ENCODE measurements at regions not wholly inside any gene's neighbourhood (a gene's known extent, or its start where the extent isn't known, plus 50 kb on each side); places are given as distances from the start of the nearest gene placed in this dataset.

DNA sequence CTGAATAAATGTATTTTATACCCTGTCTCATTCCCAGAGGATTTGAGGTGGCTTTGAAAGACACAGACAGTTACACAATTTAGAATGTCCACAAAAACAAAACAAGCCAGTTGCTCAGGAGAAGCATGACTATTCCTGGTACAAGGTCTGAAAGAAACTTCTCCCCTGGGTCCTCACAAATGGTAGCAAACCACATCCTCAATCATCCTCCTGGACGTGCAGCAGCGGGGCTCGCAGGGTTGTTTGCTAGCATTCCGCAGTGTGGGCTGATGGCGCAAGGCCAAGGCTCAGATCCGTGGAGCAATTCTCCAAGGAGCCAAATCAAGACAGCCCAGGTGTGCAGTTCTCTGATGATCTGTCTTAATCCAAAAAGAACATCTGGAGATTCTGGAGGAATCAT, 210.3 kb downstream of the ACTL7B start:
- H3K27ac ChIP-seq: no peak overlapping the region
- ChIA-PET CTCF (interaction anchor here (0.6 to 1.3 kb wide), 3 partner anchors 16 to 448 kb away, joined by 3 to 4 read pairs (median 4); no protein-coding TSS in a partner anchor), POLR2A (ENCODE audit: low non-redundant PET) (no interaction called here)
- DNase-seq (ENCODE audit: low spot score): no peak
- TF ChIP-seq, protein P1, sequence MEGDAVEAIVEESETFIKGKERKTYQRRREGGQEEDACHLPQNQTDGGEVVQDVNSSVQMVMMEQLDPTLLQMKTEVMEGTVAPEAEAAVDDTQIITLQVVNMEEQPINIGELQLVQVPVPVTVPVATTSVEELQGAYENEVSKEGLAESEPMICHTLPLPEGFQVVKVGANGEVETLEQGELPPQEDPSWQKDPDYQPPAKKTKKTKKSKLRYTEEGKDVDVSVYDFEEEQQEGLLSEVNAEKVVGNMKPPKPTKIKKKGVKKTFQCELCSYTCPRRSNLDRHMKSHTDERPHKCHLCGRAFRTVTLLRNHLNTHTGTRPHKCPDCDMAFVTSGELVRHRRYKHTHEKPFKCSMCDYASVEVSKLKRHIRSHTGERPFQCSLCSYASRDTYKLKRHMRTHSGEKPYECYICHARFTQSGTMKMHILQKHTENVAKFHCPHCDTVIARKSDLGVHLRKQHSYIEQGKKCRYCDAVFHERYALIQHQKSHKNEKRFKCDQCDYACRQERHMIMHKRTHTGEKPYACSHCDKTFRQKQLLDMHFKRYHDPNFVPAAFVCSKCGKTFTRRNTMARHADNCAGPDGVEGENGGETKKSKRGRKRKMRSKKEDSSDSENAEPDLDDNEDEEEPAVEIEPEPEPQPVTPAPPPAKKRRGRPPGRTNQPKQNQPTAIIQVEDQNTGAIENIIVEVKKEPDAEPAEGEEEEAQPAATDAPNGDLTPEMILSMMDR (conservative IDR thresholded peaks at IDR 0.05; ENCODE audit: low read depth): no peak

DNA sequence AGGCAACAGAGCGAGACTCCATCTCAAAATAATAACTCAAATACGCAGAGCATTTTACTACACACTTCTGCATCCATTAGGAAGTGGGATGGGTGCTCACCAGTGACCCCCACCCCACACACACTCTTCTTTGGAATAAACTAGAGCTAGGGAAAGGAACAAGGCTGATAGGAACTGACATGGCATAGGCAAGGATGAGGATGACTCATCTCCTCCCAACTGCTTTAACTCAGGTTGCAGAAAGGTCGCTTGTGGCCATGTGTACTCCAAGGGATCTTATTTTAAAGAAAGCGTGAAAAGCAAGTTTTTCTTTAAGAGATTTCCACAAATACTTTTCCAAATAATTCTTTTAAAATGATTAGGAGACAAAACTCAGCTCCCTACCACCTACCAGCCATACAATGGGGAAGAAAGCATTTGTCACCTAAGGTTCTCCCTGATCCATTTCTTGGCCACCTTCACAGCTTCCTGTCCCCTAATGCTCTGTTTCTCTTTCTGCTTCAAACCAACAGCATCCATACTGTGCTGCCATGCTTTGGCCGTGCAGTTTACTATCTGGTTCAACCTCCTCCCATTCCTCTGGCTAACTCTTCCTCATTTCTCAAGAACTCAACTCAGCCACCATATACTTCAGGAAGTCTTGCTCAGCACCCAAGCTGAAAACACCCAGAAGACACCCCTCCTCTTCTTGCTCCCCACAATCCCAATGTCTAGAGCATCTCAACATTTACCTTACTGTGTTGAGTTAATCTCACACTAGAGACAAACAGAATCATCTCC, 211.9 kb downstream of the ACTL7B start:
- CTCF ChIA-PET: interaction anchor here (0.6 kb wide), 1 partner anchor 502 kb away, joined by 3 read pairs; no protein-coding TSS in a partner anchor

DNA sequence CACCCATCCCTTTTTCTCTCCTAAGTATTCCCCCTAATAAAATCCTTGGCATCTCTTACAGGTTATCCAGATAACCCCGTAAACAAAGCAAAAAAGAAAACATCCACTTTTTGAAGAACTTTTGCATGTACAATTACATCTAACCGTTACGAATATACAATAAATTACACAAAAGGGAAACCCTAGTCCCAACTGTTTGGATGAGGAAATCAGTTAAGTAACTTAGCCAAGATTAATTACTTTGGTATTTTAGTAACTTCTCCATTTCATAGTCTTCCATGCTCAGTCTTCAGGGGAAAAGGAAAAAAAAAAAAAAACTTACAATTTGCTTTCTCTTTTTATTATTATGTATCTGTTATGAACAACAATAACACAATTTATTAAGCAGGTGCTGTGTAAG, 212.9 kb downstream of the ACTL7B start:
- ChIA-PET POLR2A (ENCODE audit: low non-redundant PET) (no interaction called here), CTCF (no interaction called here)
- TF ChIP-seq, protein P1 (conservative IDR thresholded peaks at IDR 0.05; ENCODE audit: low read depth): no peak
- H3K27ac ChIP-seq: no peak overlapping the region
- no peak for DNase-seq (ENCODE audit: low spot score)

More for the DNA sequence above, 211.9 kb downstream of the ACTL7B start:
- H3K27ac ChIP-seq: no peak overlapping the region
- POLR2A ChIA-PET (ENCODE audit: low non-redundant PET): no interaction called here
- DNase-seq (ENCODE audit: low spot score): peak; percentile 39
- TF ChIP-seq, protein P1 (conservative IDR thresholded peaks at IDR 0.05; ENCODE audit: low read depth): no peak

DNA sequence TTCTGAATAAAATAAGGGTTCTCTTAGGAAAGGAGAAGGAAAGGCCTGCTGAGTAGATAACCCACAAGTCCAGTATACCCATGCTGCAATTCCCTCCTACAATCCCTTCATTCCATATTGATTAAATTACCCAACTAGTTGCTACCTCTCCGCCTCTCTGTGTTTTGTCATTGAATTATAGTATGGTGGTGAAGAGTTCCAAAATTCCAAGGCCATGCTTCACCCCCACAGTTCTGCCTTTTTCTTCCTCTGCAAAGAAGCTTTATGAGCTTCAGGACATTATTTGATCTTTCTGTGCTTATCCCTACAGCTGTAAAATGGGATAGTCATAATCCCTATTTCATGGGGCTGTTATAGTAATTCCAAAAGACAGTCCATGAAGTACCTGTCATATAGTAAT, 215.6 kb downstream of the ACTL7B start:
- ChIA-PET POLR2A (ENCODE audit: low non-redundant PET) (no interaction called here), CTCF (interaction anchor here (1.3 kb wide), 1 partner anchor 21 kb away, joined by 5 read pairs; no protein-coding TSS in a partner anchor)
- TF ChIP-seq, protein P1 (conservative IDR thresholded peaks at IDR 0.05; ENCODE audit: low read depth): no peak
- DNase-seq (ENCODE audit: low spot score): no peak
- H3K27ac ChIP-seq: no peak overlapping the region

DNA sequence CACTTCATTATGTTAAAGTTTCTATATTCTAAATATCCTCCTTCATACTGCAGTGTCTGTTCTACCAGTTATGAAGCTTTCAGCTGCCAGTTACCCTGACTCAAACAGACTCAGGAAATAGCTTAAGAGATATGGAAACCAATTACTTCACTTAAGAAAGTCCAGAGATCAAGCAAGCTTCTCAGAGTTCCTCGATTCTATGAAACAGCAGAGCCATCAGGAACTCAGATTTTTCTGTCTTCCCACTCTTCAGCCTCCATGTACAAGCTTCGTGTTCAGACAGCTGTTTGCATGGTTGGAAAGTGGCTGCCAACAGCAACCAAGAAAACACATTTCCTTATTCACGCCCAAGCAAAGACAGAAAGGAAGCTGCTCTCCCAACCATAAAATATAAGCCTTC, 216.1 kb downstream of the ACTL7B start:
- no peak overlapping the region for H3K27ac ChIP-seq
- TF ChIP-seq, protein P1 (conservative IDR thresholded peaks at IDR 0.05; ENCODE audit: low read depth): no peak
- no peak for DNase-seq (ENCODE audit: low spot score)
- CTCF ChIA-PET: interaction anchor here (1.3 kb wide), 1 partner anchor 22 kb away, joined by 5 read pairs; no protein-coding TSS in a partner anchor
- POLR2A ChIA-PET (ENCODE audit: low non-redundant PET): no interaction called here

DNA sequence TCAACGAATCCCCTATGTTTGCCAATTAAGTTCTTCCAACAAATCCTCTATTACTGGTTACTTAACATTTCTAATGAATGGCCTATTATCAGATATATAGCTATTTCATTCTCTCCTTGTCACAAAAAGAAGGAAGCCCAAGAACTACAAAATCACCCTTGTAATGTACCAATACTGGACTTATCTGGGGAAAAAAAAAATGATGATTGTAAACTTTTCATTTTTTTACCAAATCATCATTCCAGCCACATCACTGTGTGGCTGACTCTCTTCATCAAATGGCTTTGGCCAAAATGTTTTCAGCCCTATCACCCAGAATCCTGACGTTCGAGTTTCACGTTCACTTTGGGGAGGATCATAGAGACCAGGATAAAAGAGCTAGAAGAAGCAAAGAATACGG, 216.7 kb downstream of the ACTL7B start:
- POLR2A ChIA-PET (ENCODE audit: low non-redundant PET): no interaction called here
- H3K27ac ChIP-seq: no peak overlapping the region
- no peak for DNase-seq (ENCODE audit: low spot score)

More for the DNA sequence above, 216.7 kb downstream of the ACTL7B start:
- TF ChIP-seq, protein P1 (conservative IDR thresholded peaks at IDR 0.05; ENCODE audit: low read depth): no peak
- CTCF ChIA-PET: interaction anchor here (0.6 to 1.3 kb wide), 2 partner anchors 22 to 1766 kb away, joined by 3 to 5 read pairs; no protein-coding TSS in a partner anchor
